AG04450 (cell line): ENCODE measurements at regions not wholly inside any gene's neighbourhood (a gene's known extent, or its start where the extent isn't known, plus 50 kb on each side); places are given as distances from the start of the nearest gene placed in this dataset.
"Not testable (repeated sequence)": the region's sequence is repeated elsewhere in the genome, so short reads cannot be mapped to it uniquely, and the experiment has no call there.

Experiments
- CTCF ChIA-PET: fragments of 300-600, 350-600 bp; formaldehyde crosslinking; extraction: SDS; loops from one replicate; lab custom pipeline; 2022; ENCODE audit warnings: antibody characterized with exemption, inconsistent platforms; lab: Charles Lee
- POLR2A ChIA-PET: fragments of 350-600 bp; formaldehyde crosslinking; extraction: SDS; loops from one replicate; lab custom pipeline; 2021; ENCODE audit warnings: antibody characterized with exemption, inconsistent platforms; lab: Yijun Ruan, JAX
- DNase-seq: peaks from one replicate; pipeline ENCODE4 v3.0.0-alpha.2; 2011; ENCODE audit warnings: low read depth, low spot score
- H3K27ac ChIP-seq: one replicate; pipeline ENCODE4 v1.5.1; 2012; ENCODE audit warnings: low read depth, low read length, control low read depth
- H3K27me3 ChIP-seq: one replicate; pipeline ENCODE4 v1.6.0; 2012; ENCODE audit warnings: low read length; ENCODE audit not compliant: control insufficient read depth, insufficient read depth
- H3K4me3 ChIP-seq: 2 replicates; pipeline ENCODE4 v1.5.1; 2011; ENCODE audit warnings: mild to moderate bottlenecking, low read depth, low read length, control low read depth
- H3K9me3 ChIP-seq: 2 replicates; pipeline ENCODE4 v1.5.1; 2012; ENCODE audit warnings: low read length; ENCODE audit not compliant: control insufficient read depth, insufficient read depth
- CTCF ChIP-seq: IDR thresholded peaks from 2 replicates; pipeline ENCODE4 v1.5.1; 2011; ENCODE audit warnings: low read depth, low read length, control low read depth, inconsistent platforms

GRCh38 chr5:93349613-93350012 is 231.4 kb downstream of the NR2F1-AS1 start:
- CTCF ChIA-PET, result no interaction called here
- Histone ChIP-seq H3K27me3 (no peaks in the 10 kb centered on the region), H3K9me3 (peaks cover 3% of the 10 kb centered on the region; the same call in 1 of the 2 replicates), H3K4me3 (no peak overlapping the region), H3K27ac (no peak overlapping the region)
- DNase-seq, result peak; percentile 13
- no peak for TF ChIP-seq CTCF
- POLR2A ChIA-PET, result no interaction called here

- Histone ChIP-seq H3K27ac (no peak overlapping the region), H3K4me3 (no peak overlapping the region), H3K27me3 (no peaks in the 10 kb centered on the region), H3K9me3 (peaks cover 3% of the 10 kb centered on the region; the same call in 1 of the 2 replicates)
- TF ChIP-seq CTCF, result no peak
- CTCF ChIA-PET, result no interaction called here
- POLR2A ChIA-PET, result no interaction called here
- no peak for DNase-seq
These were observed 232.8 kb downstream of the NR2F1-AS1 start for GRCh38 chr5:93348231-93348630.

- H3K27ac ChIP-seq, H3K4me3 ChIP-seq, H3K27me3 ChIP-seq, H3K9me3 ChIP-seq, POLR2A ChIA-PET, CTCF ChIA-PET, DNase-seq: not testable (repeated sequence)
These were observed 234.2 kb downstream of the NR2F1-AS1 start for GRCh38 chr5:93346850-93347249.

- no peak overlapping the region for H3K4me3 ChIP-seq
- TF ChIP-seq CTCF, result no peak
- no peaks in the 10 kb centered on the region for H3K27me3 ChIP-seq
- ChIA-PET CTCF (no interaction called here), POLR2A (no interaction called here)
- no peak for DNase-seq
- H3K9me3 ChIP-seq, result peaks cover 3% of the 10 kb centered on the region; the same call in 1 of the 2 replicates
- H3K27ac ChIP-seq, result no peak overlapping the region
These were observed 234.7 kb downstream of the NR2F1-AS1 start for GRCh38 chr5:93346301-93346700.

- Histone ChIP-seq H3K27ac (no peak overlapping the region), H3K9me3 (peaks cover 3% of the 10 kb centered on the region; the same call in 1 of the 2 replicates), H3K27me3 (no peaks in the 10 kb centered on the region), H3K4me3 (no peak overlapping the region)
- no peak for TF ChIP-seq CTCF
- POLR2A ChIA-PET, result no interaction called here
- CTCF ChIA-PET, result no interaction called here
- peak; percentile 45 for DNase-seq
These were observed 237.4 kb downstream of the NR2F1-AS1 start for GRCh38 chr5:93343570-93343969.
